Heart left ventricle (tissue), 16 donors: ENCODE measurements at regions not wholly inside any gene's neighbourhood (a gene's known extent, or its start where the extent isn't known, plus 50 kb on each side); places are given as distances from the start of the nearest gene placed in this dataset.
A peak's percentile ranks its signal among the peaks of the same experiment; 100 is the strongest.

Experiments used
- ATAC-seq, 4 donors: fragments of 200-7000 bp; cut with Tn5 transposase; one replicate each; pipeline ENCODE4 v1.9.1; 2020 to 2022; ENCODE audit warnings: moderate library complexity in 4 of 4, mild to moderate bottlenecking in 3 of 4, moderate number of reproducible peaks in 1 of 4
- DNase-seq, 5 donors: peaks; one replicate each; pipeline ENCODE4 v3.0.0-alpha.2; 2020
- H3K27ac ChIP-seq, 12 donors: fragments of 200-600 bp; sonication (generic) in 4 of 12; one replicate each; pipeline versions ENCODE4 v1.5.0 to v1.8.0; 2016 to 2022; ENCODE audit warnings: mild to moderate bottlenecking in 2 of 12
- H3K27me3 ChIP-seq, 9 donors: fragments of 200-600 bp; sonication (generic) in 2 of 9; one replicate each; pipeline versions ENCODE4 v1.5.1 to v1.8.0; 2016 to 2022; ENCODE audit warnings: mild to moderate bottlenecking in 3 of 9
- H3K36me3 ChIP-seq, 9 donors: fragments of 200-600 bp; sonication (generic) in 2 of 9; one replicate each; pipeline versions ENCODE4 v1.5.0 to v1.8.0; 2018 to 2022; ENCODE audit warnings: mild to moderate bottlenecking in 2 of 9
- H3K4me1 ChIP-seq, 12 donors: fragments of 200-600 bp; sonication (generic) in 4 of 12; one replicate each; pipeline versions ENCODE4 v1.5.0 to v1.8.0; 2016 to 2022; ENCODE audit warnings: mild to moderate bottlenecking in 3 of 12
- H3K4me3 ChIP-seq, 12 donors: fragments of 200-600 bp; sonication (generic) in 4 of 12; one replicate each; pipeline versions ENCODE4 v1.5.0 to v1.8.0; 2017 to 2022; ENCODE audit warnings: mild to moderate bottlenecking in 9 of 12, moderate library complexity in 4 of 12
- H3K9me3 ChIP-seq, 12 donors: fragments of 200-600 bp; sonication (generic) in 4 of 12; one replicate each; pipeline versions ENCODE4 v1.5.0 to v1.8.0; 2016 to 2022; ENCODE audit warnings: mild to moderate bottlenecking in 1 of 12
- POLR2A ChIP-seq, 2 donors: fragments of 450-650 bp; IDR thresholded peaks; one replicate each; pipeline ENCODE4 v1.6.1; 2017; ENCODE audit warnings: antibody characterized with exemption in 2 of 2, mild to moderate bottlenecking in 2 of 2, moderate library complexity in 2 of 2
- WGBS, 4 donors: extraction: QIAGEN DNeasy Blood & Tissue Kit in 2 of 4; methylation state at CpG; one replicate each; pipeline versions ENCODE4 v1.1.5 to v1.1.7; 2013 to 2018; 5-methylcytosine and 5-hydroxymethylcytosine counted together
- intact Hi-C, 10 donors: fragments of 100-400 bp; cut with DNase I; formaldehyde crosslinking; loops; one replicate each; pipeline versions ENCODE4 v1.11.1 to v1.14.2; 2022
- TF ChIP-seq, protein P1 (sequence below), 12 donors: fragments of 200-600 bp; sonication (generic) in 4 of 12; IDR thresholded peaks; one replicate each; pipeline versions ENCODE4 v1.5.0 to v1.8.0; 2018 to 2022; ENCODE audit warnings: antibody characterized with exemption in 12 of 12, mild to moderate bottlenecking in 5 of 12
- donor health status: ischemic (EF 13 %, LVEDD 7.1; RV severe dilation, severe dysfunction).
- donor health status: healthy with polysubstance abuse.
- donor health status: DM: no; HTN: yes; CAD: no.
- donor health status: DM: no; HTN: no; CAD: no.
- donor health status: ischemic (EF 25% LVEDD 6.9; RV normal size, moderate dysfunction).
- donor health status: ischemic (EF 25% LVEDD 5.7; RV mildly dilated, moderate dysfunction).
- donor health status: healthy.
- donor health status: DM: yes; HTN: yes; CAD: no.
- donor health status: ischemic (EF 35%, LVEDD 5.7; RV mildly dilated, moderate dysfunction).
- donor health status: nonischemic (EF 11% LVEDD 7.7; RV severe dilation, severe dysfunction).
- donor health status: DM: yes; HTN: yes; CAD: no.
- donor health status: PGD.
- donor health status: ischemic (EF 29% LVEDD 5.4; RV normal size, mild dysfunction).
- donor health status: nonischemic (EF 23%, LVEDD 6.1; RV moderate dilation, normal function).

DNA sequence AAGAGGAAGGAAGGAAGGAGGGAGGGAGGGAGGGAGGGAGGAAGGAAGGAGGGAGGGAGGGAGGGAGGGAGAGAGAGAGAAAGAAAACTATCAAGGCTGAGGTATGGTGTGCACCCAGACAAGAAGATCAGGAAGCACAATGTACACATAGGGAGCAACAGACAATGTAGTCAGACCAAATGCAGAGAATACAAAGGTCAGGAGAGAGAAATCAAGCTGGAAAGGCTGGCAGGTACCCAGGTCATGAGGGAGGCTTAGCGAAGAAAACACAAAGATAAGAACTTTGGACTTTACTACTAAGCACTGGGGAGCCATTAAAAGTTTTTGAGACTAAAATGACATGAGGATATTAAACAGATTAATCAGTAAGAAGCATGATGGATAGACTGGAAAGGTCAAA is 176.0 kb upstream of the TMCO5A start:
- no peaks in the 10 kb centered on the region for H3K4me1 ChIP-seq
- ATAC-seq: no peak
- no peak for TF ChIP-seq POLR2A (IDR thresholded peaks at IDR 0.05)
- TF ChIP-seq, protein P1, sequence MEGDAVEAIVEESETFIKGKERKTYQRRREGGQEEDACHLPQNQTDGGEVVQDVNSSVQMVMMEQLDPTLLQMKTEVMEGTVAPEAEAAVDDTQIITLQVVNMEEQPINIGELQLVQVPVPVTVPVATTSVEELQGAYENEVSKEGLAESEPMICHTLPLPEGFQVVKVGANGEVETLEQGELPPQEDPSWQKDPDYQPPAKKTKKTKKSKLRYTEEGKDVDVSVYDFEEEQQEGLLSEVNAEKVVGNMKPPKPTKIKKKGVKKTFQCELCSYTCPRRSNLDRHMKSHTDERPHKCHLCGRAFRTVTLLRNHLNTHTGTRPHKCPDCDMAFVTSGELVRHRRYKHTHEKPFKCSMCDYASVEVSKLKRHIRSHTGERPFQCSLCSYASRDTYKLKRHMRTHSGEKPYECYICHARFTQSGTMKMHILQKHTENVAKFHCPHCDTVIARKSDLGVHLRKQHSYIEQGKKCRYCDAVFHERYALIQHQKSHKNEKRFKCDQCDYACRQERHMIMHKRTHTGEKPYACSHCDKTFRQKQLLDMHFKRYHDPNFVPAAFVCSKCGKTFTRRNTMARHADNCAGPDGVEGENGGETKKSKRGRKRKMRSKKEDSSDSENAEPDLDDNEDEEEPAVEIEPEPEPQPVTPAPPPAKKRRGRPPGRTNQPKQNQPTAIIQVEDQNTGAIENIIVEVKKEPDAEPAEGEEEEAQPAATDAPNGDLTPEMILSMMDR (IDR thresholded peaks at IDR 0.05): no peak
- H3K27me3 ChIP-seq: peaks cover 0 to 4% (median 0%) of the 10 kb centered on the region in 9 donors
- no peak overlapping the region for H3K4me3 ChIP-seq
- no peak for DNase-seq
- H3K27ac ChIP-seq: no peak overlapping the region
- peaks cover 0 to 4% (median 0%) of the 10 kb centered on the region in 12 donors for H3K9me3 ChIP-seq
- no peaks in the 10 kb centered on the region for H3K36me3 ChIP-seq
- intact Hi-C loops: no loop called here
- 62 to 71% (median 68%) methylated on average over 1 of the region's 1 CpG for WGBS, 4 donors

DNA sequence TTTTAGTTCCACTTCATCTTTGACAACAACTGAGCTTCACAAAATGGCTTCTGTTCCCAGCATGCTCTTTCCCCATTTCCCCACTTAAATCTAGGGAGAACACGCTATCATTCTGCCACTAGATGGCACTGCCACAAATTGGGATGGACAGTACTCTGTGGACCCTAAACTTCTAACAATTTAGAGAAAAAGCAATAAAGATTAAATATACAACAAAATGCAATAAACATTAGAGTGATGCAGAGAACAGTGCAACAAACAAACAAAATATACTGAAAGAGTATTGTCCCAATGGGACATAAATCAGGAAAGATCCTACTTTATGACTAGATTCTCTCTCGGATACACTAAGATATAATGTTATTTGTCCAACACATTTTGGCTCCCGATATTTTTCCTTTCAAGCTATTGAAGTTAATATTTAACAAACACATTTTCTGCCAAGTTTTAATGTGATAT is 169.7 kb upstream of the TMCO5A start:
- Histone ChIP-seq H3K36me3 (no peaks in the 10 kb centered on the region), H3K4me1 (no peaks in the 10 kb centered on the region), H3K27me3 (no peaks in the 10 kb centered on the region), H3K27ac (no peak overlapping the region), H3K9me3 (no peaks in the 10 kb centered on the region), H3K4me3 (no peak overlapping the region)
- ATAC-seq (no peak), DNase-seq (no peak)
- intact Hi-C loops: loop anchor here in 1 of 10 donors (5.0 kb wide), 1 partner anchor 123 kb away; no protein-coding TSS in a partner anchor
- no peak for TF ChIP-seq POLR2A (IDR thresholded peaks at IDR 0.05)
- TF ChIP-seq, protein P1 (IDR thresholded peaks at IDR 0.05): peak; percentile 20 to 59 (median 42)
- WGBS, 4 donors: 59 to 76% (median 64%) methylated on average over 3 of the region's 3 CpGs

DNA sequence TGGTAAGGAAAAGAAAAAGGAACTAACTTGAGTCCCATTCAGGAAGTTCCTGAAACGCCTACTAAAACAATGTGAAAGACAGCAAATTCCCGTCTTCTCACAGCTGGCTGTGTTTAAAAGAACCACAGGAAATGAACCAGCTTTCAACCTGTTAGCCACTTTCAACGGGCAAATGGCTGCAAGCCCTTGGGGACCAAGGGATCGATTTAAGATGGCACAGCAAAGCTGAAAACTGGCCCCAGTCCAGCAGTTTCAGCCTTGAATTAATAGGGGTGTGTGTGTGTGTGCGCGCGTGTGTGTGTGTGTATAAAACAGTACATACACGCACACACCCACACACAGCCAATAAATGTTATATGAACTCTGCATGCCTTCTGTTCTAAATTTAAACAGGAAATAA is 168.7 kb upstream of the TMCO5A start:
- no peaks in the 10 kb centered on the region for H3K36me3 ChIP-seq
- H3K9me3 ChIP-seq: no peaks in the 10 kb centered on the region
- H3K27me3 ChIP-seq: no peaks in the 10 kb centered on the region
- DNase-seq (peak in 1 of 5 donors; percentile 28), ATAC-seq (no peak)
- intact Hi-C loops: no loop called here
- H3K4me3 ChIP-seq: no peak overlapping the region
- TF ChIP-seq POLR2A (IDR thresholded peaks at IDR 0.05): no peak
- TF ChIP-seq, protein P1 (IDR thresholded peaks at IDR 0.05): no peak
- H3K4me1 ChIP-seq: no peaks in the 10 kb centered on the region
- 33 to 57% (median 55%) methylated on average over 8 of the region's 8 CpGs for WGBS, 4 donors
- H3K27ac ChIP-seq: no peak overlapping the region

DNA sequence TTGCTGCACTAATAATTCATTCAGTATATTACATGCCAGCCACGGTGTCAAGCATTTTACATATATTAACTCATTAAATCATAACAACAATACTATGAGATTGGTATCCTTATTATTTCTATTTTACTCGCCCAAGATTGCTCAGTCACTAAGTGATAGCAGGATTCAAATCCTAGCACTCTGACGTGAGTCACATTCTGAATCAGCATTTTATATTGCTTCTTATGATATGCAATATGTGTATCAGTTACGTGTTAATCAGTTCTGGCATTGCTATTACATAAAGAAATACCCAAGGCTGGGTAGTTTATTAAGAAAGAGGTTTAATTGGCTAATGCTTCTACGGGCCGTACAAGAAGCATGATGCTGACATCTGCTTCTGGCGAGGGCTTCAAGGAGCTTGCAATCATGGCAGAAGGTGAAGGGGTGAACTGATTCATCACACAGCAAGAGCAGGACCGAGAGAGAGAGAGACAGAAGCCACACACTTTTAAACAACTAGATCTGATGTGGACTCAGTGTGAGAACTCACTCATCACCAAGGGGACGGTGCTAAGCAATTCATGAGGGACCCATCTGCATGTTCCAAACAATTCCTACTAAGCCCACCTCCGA is 166.5 kb upstream of the TMCO5A start:
- H3K4me1 ChIP-seq: no peaks in the 10 kb centered on the region
- no peak overlapping the region for H3K27ac ChIP-seq
- H3K9me3 ChIP-seq: no peaks in the 10 kb centered on the region
- no peaks in the 10 kb centered on the region for H3K36me3 ChIP-seq
- WGBS, 4 donors: 87 to 92% (median 90%) methylated on average over 10 of the region's 10 CpGs
- DNase-seq (no peak), ATAC-seq (no peak)
- intact Hi-C loops: no loop called here
- TF ChIP-seq, protein P1 (IDR thresholded peaks at IDR 0.05): no peak
- no peak for TF ChIP-seq POLR2A (IDR thresholded peaks at IDR 0.05)
- H3K27me3 ChIP-seq: no peaks in the 10 kb centered on the region
- H3K4me3 ChIP-seq: no peak overlapping the region
